Left lung (tissue), 4 donors: ENCODE measurements at regions not wholly inside any gene's neighbourhood (a gene's known extent, or its start where the extent isn't known, plus 50 kb on each side); places are given as distances from the start of the nearest gene placed in this dataset.

Experiments used
- ATAC-seq: fragments of 200-7000 bp; cut with Tn5 transposase; one replicate; pipeline ENCODE4 v1.9.1; 2020; ENCODE audit warnings: moderate library complexity
- DNase-seq, 4 donors: peaks; one replicate each; pipeline ENCODE4 v3.0.0-alpha.2; 2013 to 2020
- H3K27ac ChIP-seq, 2 donors: fragments of 200-600 bp; sonication (generic) in 1 of 2; one replicate each; pipeline versions ENCODE4 v1.5.0 to v1.8.0; 2020 to 2021
- H3K27me3 ChIP-seq, 2 donors: fragments of 200-600 bp; sonication (generic) in 1 of 2; one replicate each; pipeline versions ENCODE4 v1.5.0 to v1.8.0; 2020 to 2021
- H3K36me3 ChIP-seq, 2 donors: fragments of 200-600 bp; sonication (generic) in 1 of 2; one replicate each; pipeline versions ENCODE4 v1.5.0 to v1.8.0; 2020 to 2021
- H3K4me1 ChIP-seq, 2 donors: fragments of 200-600 bp; one replicate each; pipeline ENCODE4 v1.8.0; 2021
- H3K4me3 ChIP-seq, 2 donors: fragments of 200-600 bp; sonication (generic) in 1 of 2; one replicate each; pipeline versions ENCODE4 v1.5.0 to v1.8.0; 2020 to 2021; ENCODE audit warnings: mild to moderate bottlenecking in 1 of 2
- H3K9me3 ChIP-seq, 2 donors: fragments of 200-600 bp; sonication (generic) in 1 of 2; one replicate each; pipeline versions ENCODE4 v1.5.0 to v1.8.0; 2020 to 2021
- CTCF ChIP-seq, 2 donors: fragments of 200-600 bp; sonication (generic) in 1 of 2; IDR thresholded peaks; one replicate each; pipeline versions ENCODE4 v1.5.0 to v1.8.0; 2021; ENCODE audit warnings: antibody characterized with exemption in 2 of 2
- intact Hi-C, 2 donors: fragments of 100-400 bp; cut with DNase I; formaldehyde crosslinking; loops; one replicate each; pipeline versions ENCODE4 v1.11.2 to v1.14.2; 2022
- donor health status: DM: no; HTN: yes; CAD: no.
- donor health status: DM: no; HTN: no; CAD: no.

- no peak overlapping the region for H3K4me3 ChIP-seq
- no peaks in the 10 kb centered on the region for H3K36me3 ChIP-seq
- H3K9me3 ChIP-seq: no peaks in the 10 kb centered on the region
- no peak for TF ChIP-seq CTCF (IDR thresholded peaks at IDR 0.05)
- H3K27ac ChIP-seq: no peak overlapping the region
- no peaks in the 10 kb centered on the region for H3K27me3 ChIP-seq
- H3K4me1 ChIP-seq: no peaks in the 10 kb centered on the region
- intact Hi-C loops: no loop called here
- ATAC-seq (peak; percentile 61), DNase-seq (no peak)
Observed at GRCh38 chr5:111670826-111671492, 86.0 kb downstream of the NREP start.

- H3K4me3 ChIP-seq: no peak overlapping the region
- no peaks in the 10 kb centered on the region for H3K4me1 ChIP-seq
- intact Hi-C loops: no loop called here
- ATAC-seq (no peak), DNase-seq (peak in 1 of 4 donors; percentile 13)
- no peaks in the 10 kb centered on the region for H3K27me3 ChIP-seq
- H3K27ac ChIP-seq: no peak overlapping the region
- no peaks in the 10 kb centered on the region for H3K36me3 ChIP-seq
- no peaks in the 10 kb centered on the region for H3K9me3 ChIP-seq
- no peak for TF ChIP-seq CTCF (IDR thresholded peaks at IDR 0.05)
Observed at GRCh38 chr5:111668477-111669414, 88.2 kb downstream of the NREP start.

- no peak overlapping the region for H3K4me3 ChIP-seq
- intact Hi-C loops: no loop called here
- no peaks in the 10 kb centered on the region for H3K9me3 ChIP-seq
- DNase-seq (no peak), ATAC-seq (no peak)
- no peaks in the 10 kb centered on the region for H3K27me3 ChIP-seq
- no peak for TF ChIP-seq CTCF (IDR thresholded peaks at IDR 0.05)
- no peaks in the 10 kb centered on the region for H3K36me3 ChIP-seq
- H3K27ac ChIP-seq: no peak overlapping the region
- no peaks in the 10 kb centered on the region for H3K4me1 ChIP-seq
Observed at GRCh38 chr5:111667128-111667736, 89.8 kb downstream of the NREP start.

- no peaks in the 10 kb centered on the region for H3K4me1 ChIP-seq
- H3K4me3 ChIP-seq: no peak overlapping the region
- H3K36me3 ChIP-seq: no peaks in the 10 kb centered on the region
- no peak overlapping the region for H3K27ac ChIP-seq
- H3K27me3 ChIP-seq: no peaks in the 10 kb centered on the region
- TF ChIP-seq CTCF (IDR thresholded peaks at IDR 0.05): no peak
- DNase-seq: no peak
- peaks cover 0 to 6% of the 10 kb centered on the region in 2 donors for H3K9me3 ChIP-seq
- no peak for ATAC-seq
- intact Hi-C loops: no loop called here
Observed at GRCh38 chr5:111656580-111656979, 100.4 kb downstream of the NREP start.
